GM12865 (cell line): ENCODE measurements at regions not wholly inside any gene's neighbourhood (a gene's known extent, or its start where the extent isn't known, plus 50 kb on each side); places are given as distances from the start of the nearest gene placed in this dataset.

ENCODE experiments used
- DNase-seq: peaks from one replicate; pipeline ENCODE4 v3.0.0; 2010; ENCODE audit warnings: low read depth
- H3K4me3 ChIP-seq: 2 replicates; pipeline ENCODE4 v1.5.1; 2011; ENCODE audit warnings: mild to moderate bottlenecking, low read depth, low read length, control low read depth
- TF ChIP-seq, protein P1 (sequence below): IDR thresholded peaks from 2 replicates; pipeline ENCODE4 v1.5.1; 2011; ENCODE audit warnings: low read length, control low read depth, low read depth, inconsistent platforms; ENCODE audit not compliant: insufficient read depth; ENCODE audit errors: missing control alignments

DNA sequence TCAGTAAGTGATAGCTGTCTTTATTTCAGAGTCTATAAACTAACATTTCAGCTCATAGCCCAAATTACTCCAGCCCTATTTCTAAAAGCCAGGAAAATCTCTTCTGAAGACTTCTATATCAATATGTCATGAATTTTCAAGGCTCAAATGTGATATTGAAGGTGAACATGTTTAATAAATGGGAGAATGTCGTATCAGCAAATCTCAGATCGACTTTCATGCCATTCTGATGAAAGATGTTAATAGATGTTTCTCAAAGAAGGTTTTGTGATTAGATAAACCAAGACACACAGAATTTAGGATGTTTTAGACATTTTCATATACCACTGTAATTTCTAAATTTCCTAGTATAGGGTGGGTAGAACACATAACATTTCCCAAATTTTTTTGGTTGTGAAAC is 380.6 kb downstream of the ARL4A start:
- H3K4me3 ChIP-seq: no peak overlapping the region
- DNase-seq: no peak
- TF ChIP-seq, protein P1, sequence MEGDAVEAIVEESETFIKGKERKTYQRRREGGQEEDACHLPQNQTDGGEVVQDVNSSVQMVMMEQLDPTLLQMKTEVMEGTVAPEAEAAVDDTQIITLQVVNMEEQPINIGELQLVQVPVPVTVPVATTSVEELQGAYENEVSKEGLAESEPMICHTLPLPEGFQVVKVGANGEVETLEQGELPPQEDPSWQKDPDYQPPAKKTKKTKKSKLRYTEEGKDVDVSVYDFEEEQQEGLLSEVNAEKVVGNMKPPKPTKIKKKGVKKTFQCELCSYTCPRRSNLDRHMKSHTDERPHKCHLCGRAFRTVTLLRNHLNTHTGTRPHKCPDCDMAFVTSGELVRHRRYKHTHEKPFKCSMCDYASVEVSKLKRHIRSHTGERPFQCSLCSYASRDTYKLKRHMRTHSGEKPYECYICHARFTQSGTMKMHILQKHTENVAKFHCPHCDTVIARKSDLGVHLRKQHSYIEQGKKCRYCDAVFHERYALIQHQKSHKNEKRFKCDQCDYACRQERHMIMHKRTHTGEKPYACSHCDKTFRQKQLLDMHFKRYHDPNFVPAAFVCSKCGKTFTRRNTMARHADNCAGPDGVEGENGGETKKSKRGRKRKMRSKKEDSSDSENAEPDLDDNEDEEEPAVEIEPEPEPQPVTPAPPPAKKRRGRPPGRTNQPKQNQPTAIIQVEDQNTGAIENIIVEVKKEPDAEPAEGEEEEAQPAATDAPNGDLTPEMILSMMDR: no peak

DNA sequence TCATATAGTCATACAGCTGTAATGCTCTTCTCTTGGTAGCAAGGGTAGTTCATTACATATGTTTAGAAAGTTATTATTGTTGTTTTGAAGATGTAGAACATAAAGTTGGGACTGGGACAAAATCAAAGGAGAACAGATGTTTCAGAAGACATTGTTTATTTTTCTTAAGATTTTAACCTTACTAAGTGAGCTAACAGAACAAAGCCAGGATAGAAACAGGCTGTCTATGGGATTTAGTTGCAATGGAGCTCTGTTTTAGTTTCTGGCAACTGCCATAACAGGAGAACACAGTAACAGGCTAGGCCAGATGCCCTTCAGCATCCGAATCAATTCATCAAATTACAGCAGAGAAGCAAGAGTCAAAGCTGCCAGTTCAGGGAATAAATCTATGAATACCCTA is 382.4 kb downstream of the ARL4A start:
- no peak overlapping the region for H3K4me3 ChIP-seq
- TF ChIP-seq, protein P1: no peak
- DNase-seq: no peak

DNA sequence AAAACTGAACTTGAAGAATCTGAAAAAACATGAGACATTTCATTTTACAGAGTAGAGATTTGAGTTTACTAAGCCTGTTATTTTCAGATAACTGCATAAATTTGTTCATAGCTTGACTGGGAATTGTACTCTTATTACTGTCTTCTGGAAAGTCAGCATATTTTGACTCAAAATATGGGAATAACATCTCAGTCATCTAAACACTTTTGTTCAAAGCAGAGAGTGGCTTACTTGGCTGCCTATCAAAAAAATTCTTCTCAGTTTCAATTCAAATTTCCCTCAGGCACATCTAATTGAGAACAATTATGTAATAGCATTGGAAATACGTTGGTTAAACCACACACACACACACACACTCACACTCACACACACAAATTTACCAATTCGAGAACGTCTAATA is 384.6 kb downstream of the ARL4A start:
- TF ChIP-seq, protein P1: no peak
- no peak for DNase-seq
- H3K4me3 ChIP-seq: no peak overlapping the region

DNA sequence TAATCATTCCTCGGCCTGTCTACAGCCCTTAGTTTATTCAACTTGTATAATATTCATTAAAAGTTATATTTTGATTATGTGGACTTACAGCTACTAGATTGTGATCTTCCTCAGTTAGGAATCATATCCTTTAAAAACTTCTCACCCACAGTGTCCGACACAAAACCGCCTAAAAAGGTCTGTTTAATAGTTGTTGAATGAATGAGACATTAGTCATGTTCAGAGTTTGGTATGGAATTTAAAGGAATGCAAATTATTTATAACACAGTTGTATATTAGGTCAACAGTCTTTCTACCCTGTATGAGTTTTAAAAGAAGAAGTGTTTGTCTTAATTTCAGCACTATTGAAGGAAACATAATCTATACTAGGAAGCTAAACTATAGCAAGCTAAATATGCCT is 390.0 kb downstream of the ARL4A start:
- no peak for DNase-seq

DNA sequence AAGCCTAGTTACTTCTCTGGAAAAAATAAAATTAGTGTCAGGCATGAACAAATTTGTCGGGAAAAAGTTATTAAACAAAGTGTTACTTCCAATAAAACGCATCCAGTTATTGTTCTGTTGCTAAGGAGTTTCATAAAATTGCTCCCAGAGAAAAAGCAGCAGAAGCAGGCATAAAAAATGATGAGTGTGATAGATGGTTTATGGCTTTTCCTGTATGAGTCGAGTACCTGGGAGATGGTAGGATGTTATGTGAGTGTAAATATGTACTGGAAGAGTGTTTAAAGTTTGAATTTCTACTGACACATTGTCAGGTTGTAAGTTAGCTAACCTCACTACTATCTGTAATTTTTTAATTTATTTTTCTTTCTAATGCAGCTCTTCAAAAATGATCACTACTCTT is 390.7 kb downstream of the ARL4A start:
- TF ChIP-seq, protein P1: no peak
- DNase-seq: no peak
- H3K4me3 ChIP-seq: no peak overlapping the region

More for the DNA sequence above, 390.0 kb downstream of the ARL4A start:
- TF ChIP-seq, protein P1: no peak
- no peak overlapping the region for H3K4me3 ChIP-seq

DNA sequence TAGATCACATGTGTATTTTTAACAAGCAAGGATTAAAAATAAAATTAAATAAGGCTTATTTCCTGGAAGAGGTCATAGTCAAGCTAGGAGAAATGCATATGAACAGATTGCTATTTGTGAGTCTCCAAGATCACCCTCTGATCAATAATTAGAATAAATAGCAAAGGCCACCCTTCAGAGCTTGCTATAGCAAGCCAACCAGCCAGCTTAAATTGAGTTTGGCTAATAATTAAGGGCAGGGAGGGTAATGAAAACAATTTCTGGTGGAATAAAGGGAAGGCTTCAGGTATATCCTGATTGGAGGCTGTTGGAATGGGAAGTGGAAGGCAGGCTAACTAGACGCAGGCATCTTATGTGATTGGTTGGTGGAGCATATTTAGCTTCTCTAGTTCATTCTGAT is 403.5 kb downstream of the ARL4A start:
- H3K4me3 ChIP-seq: no peak overlapping the region
- no peak for DNase-seq

More for the DNA sequence above, 403.5 kb downstream of the ARL4A start:
- TF ChIP-seq, protein P1: no peak
